Breast epithelium (tissue), 3 donors: ENCODE measurements at regions not wholly inside any gene's neighbourhood (a gene's known extent, or its start where the extent isn't known, plus 50 kb on each side); places are given as distances from the start of the nearest gene placed in this dataset.

ENCODE experiments used
- POLR2A ChIP-seq: fragments of 450-650 bp; IDR thresholded peaks from one replicate; pipeline ENCODE4 v1.6.1; 2016; ENCODE audit warnings: antibody characterized with exemption, mild to moderate bottlenecking, moderate library complexity
- TF ChIP-seq, protein P1 (sequence below), 3 donors: fragments of 450-650 bp; IDR thresholded peaks; one replicate each; pipeline ENCODE4 v1.5.1; 2016 to 2017; ENCODE audit warnings: antibody characterized with exemption in 3 of 3, mild to moderate bottlenecking in 3 of 3, moderate library complexity in 3 of 3

DNA sequence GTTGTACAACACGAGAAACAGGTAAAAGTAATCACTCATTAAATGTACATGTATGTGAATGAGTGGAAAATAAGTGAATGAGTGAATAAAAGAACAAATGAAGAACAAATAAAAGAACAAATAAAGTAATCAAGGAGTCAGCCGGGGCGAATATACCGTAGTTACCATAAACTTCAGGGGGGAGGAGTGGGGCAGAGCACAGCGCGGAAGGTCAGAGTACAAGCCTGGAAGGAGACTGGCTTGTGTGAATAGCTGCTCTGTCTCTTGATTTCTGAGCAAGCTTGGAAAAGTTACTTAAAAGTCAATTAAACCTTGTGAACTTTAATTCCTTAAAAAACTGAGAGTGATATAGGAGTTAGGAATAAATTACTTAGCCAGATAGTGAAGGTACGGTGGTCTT lies 466.5 kb upstream of the CNTN4 start:
- TF ChIP-seq, protein P1, sequence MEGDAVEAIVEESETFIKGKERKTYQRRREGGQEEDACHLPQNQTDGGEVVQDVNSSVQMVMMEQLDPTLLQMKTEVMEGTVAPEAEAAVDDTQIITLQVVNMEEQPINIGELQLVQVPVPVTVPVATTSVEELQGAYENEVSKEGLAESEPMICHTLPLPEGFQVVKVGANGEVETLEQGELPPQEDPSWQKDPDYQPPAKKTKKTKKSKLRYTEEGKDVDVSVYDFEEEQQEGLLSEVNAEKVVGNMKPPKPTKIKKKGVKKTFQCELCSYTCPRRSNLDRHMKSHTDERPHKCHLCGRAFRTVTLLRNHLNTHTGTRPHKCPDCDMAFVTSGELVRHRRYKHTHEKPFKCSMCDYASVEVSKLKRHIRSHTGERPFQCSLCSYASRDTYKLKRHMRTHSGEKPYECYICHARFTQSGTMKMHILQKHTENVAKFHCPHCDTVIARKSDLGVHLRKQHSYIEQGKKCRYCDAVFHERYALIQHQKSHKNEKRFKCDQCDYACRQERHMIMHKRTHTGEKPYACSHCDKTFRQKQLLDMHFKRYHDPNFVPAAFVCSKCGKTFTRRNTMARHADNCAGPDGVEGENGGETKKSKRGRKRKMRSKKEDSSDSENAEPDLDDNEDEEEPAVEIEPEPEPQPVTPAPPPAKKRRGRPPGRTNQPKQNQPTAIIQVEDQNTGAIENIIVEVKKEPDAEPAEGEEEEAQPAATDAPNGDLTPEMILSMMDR (IDR thresholded peaks at IDR 0.05), result no peak
- TF ChIP-seq POLR2A, result no peak
